CD8-positive, alpha-beta memory T cell (primary cell): ENCODE measurements at regions not wholly inside any gene's neighbourhood (a gene's known extent, or its start where the extent isn't known, plus 50 kb on each side); places are given as distances from the start of the nearest gene placed in this dataset.

Experiments used
- CTCF ChIA-PET: fragments of 350-600 bp; sonication (Branson Sonifier 250); formaldehyde crosslinking; loops from one replicate; lab custom pipeline; 2021; ENCODE audit warnings: antibody characterized with exemption; lab: Charles Lee
- POLR2A ChIA-PET: fragments of 350-600 bp; sonication (Branson Sonifier 250); formaldehyde crosslinking; loops from one replicate; lab custom pipeline; 2021; ENCODE audit warnings: antibody characterized with exemption; lab: Charles Lee
- DNase-seq, 5 donors: peaks; one replicate each; pipeline versions ENCODE4 v3.0.0 to v3.0.0-alpha.2; 2020 to 2022; ENCODE audit warnings: mixed read lengths in 1 of 5
- H3K27ac ChIP-seq: one replicate; pipeline ENCODE4 v1.7.0; 2013; ENCODE audit warnings: low read depth, mild to moderate bottlenecking, low read length, moderate library complexity
- H3K27me3 ChIP-seq: 2 replicates; pipeline ENCODE4 v1.7.0; 2013; ENCODE audit warnings: low read length, mild to moderate bottlenecking; ENCODE audit not compliant: insufficient read depth, poor library complexity, severe bottlenecking
- H3K36me3 ChIP-seq: 2 replicates; pipeline ENCODE4 v1.7.0; 2013; ENCODE audit warnings: mild to moderate bottlenecking, low read length, moderate library complexity; ENCODE audit not compliant: insufficient read depth
- H3K4me1 ChIP-seq: 2 replicates; pipeline ENCODE4 v1.7.0; 2013; ENCODE audit warnings: mild to moderate bottlenecking, low read length, moderate library complexity; ENCODE audit not compliant: insufficient read depth
- H3K4me3 ChIP-seq: 2 replicates; pipeline ENCODE4 v1.7.0; 2013; ENCODE audit warnings: mild to moderate bottlenecking, low read length
- H3K9me3 ChIP-seq: 2 replicates; pipeline ENCODE4 v1.7.0; 2013; ENCODE audit warnings: mild to moderate bottlenecking, low read length
- H3K27ac Mint-ChIP-seq, 8 donors: one replicate each; pipeline ENCODE4 v1.8.0; 2020 to 2021; ENCODE audit warnings: mixed read lengths in 8 of 8, mild to moderate bottlenecking in 6 of 8, inconsistent platforms in 3 of 8, moderate library complexity in 3 of 8
- H3K27me3 Mint-ChIP-seq, 2 donors: one replicate each; pipeline ENCODE4 v1.8.0; 2020 to 2021; ENCODE audit warnings: mixed read lengths in 2 of 2, mild to moderate bottlenecking in 1 of 2, moderate library complexity in 1 of 2
- H3K36me3 Mint-ChIP-seq, 3 donors: one replicate each; pipeline ENCODE4 v1.8.0; 2020 to 2021; ENCODE audit warnings: mixed read lengths in 3 of 3, inconsistent platforms in 1 of 3, mild to moderate bottlenecking in 1 of 3
- H3K4me1 Mint-ChIP-seq, 3 donors: one replicate each; pipeline ENCODE4 v1.8.0; 2020 to 2021; ENCODE audit warnings: mixed read lengths in 3 of 3, inconsistent platforms in 1 of 3, mild to moderate bottlenecking in 1 of 3
- H3K4me3 Mint-ChIP-seq, 7 donors: one replicate each; pipeline ENCODE4 v1.8.0; 2020 to 2021; ENCODE audit warnings: mixed read lengths in 7 of 7, mild to moderate bottlenecking in 6 of 7, moderate library complexity in 4 of 7, inconsistent platforms in 2 of 7
- H3K9me3 Mint-ChIP-seq, 5 donors: one replicate each; pipeline ENCODE4 v1.8.0; 2020 to 2022; ENCODE audit warnings: mixed read lengths in 5 of 5, mild to moderate bottlenecking in 3 of 5, moderate library complexity in 2 of 5, inconsistent platforms in 1 of 5

DNA sequence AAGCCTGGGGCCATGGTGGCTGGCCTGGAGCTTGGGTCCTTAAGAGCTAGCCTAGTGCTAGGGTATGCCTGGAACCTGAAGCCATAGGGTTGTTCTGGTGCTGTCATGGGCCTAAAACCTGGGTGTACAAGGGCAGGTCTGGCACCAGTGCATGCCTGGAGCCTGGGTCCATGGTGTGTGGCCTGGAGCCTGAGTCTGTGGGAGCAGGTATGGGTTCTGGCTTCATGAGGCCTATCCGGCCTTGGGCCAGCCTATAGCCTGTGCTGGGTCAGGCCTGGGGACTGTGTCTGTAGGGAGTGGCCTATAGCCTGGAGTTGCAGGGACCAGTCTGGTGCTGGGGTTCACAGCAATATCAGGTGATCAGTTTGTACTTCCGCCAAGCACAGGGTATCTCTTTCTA, 347.2 kb upstream of the MEF2C start:
- Histone ChIP-seq H3K36me3 (no peaks in the 10 kb centered on the region), H3K27ac (no peak overlapping the region), H3K4me1 (no peaks in the 10 kb centered on the region), H3K4me3 (no peak overlapping the region), H3K27me3 (no peaks in the 10 kb centered on the region), H3K9me3 (no peaks in the 10 kb centered on the region)
- no peaks in the 10 kb centered on the region for H3K4me1 Mint-ChIP-seq
- no peak overlapping the region for H3K27ac Mint-ChIP-seq
- no peak overlapping the region for H3K4me3 Mint-ChIP-seq
- peaks cover 0 to 4% (median 0%) of the 10 kb centered on the region in 5 donors for H3K9me3 Mint-ChIP-seq
- ChIA-PET POLR2A (no interaction called here), CTCF (no interaction called here)
- no peaks in the 10 kb centered on the region for H3K27me3 Mint-ChIP-seq
- no peak for DNase-seq
- no peaks in the 10 kb centered on the region for H3K36me3 Mint-ChIP-seq

DNA sequence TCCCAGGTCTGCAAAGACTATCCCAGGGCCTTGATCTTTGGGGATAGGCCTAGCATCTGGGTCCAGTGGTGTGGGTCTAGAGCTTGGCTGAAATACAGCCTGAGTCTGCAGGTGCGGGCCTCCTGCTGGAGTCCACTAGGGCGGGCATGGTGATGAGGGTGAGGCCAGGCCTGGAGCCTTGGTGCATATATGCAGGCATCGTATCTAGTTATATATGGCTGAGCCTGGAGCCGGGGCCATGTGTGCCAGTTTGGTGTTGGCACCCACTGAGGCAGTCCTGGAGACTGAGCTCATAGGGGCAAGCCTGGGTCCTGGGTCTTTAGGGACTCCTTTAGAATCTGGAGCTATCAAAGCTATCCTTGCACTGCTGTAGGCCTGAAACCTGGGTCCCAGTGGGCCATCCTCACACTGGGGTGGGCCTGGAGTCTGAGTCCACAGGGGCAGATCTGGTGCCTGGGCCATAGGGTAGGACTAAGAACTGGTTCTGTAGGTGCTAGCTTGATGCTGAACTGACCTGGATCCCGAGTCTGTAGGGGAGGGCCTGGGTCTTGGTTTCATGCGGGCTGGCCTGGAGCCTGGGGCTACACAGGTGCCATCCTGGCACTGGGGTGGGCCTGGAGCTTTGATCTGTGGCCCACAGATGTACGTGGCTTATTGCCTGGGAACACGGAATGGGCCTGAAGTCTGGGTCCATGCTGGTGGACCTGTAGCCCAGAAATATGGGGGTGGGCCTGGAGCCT, 346.5 kb upstream of the MEF2C start:
- H3K36me3 Mint-ChIP-seq, result no peaks in the 10 kb centered on the region
- Histone ChIP-seq H3K27ac (no peak overlapping the region), H3K4me3 (no peak overlapping the region), H3K9me3 (no peaks in the 10 kb centered on the region), H3K4me1 (no peaks in the 10 kb centered on the region), H3K36me3 (no peaks in the 10 kb centered on the region), H3K27me3 (no peaks in the 10 kb centered on the region)
- CTCF ChIA-PET, result no interaction called here
- no peaks in the 10 kb centered on the region for H3K27me3 Mint-ChIP-seq
- POLR2A ChIA-PET, result no interaction called here
- no peak for DNase-seq
- H3K9me3 Mint-ChIP-seq, result peaks cover 0 to 8% (median 0%) of the 10 kb centered on the region in 5 donors
- H3K27ac Mint-ChIP-seq, result no peak overlapping the region
- no peak overlapping the region for H3K4me3 Mint-ChIP-seq
- no peaks in the 10 kb centered on the region for H3K4me1 Mint-ChIP-seq

GRCh38 chr5:89228355-89228754, 345.4 kb upstream of the MEF2C start:
- DNase-seq, result no peak
- ChIA-PET POLR2A (no interaction called here), CTCF (no interaction called here)
- Histone ChIP-seq H3K27ac (no peak overlapping the region), H3K9me3 (no peaks in the 10 kb centered on the region), H3K27me3 (no peaks in the 10 kb centered on the region), H3K4me1 (no peaks in the 10 kb centered on the region), H3K36me3 (no peaks in the 10 kb centered on the region), H3K4me3 (no peak overlapping the region)
- Mint-ChIP-seq H3K27ac (no peak overlapping the region), H3K4me1 (no peaks in the 10 kb centered on the region), H3K27me3 (no peaks in the 10 kb centered on the region), H3K9me3 (peaks cover 0 to 8% (median 0%) of the 10 kb centered on the region in 5 donors), H3K4me3 (no peak overlapping the region), H3K36me3 (no peaks in the 10 kb centered on the region)

DNA sequence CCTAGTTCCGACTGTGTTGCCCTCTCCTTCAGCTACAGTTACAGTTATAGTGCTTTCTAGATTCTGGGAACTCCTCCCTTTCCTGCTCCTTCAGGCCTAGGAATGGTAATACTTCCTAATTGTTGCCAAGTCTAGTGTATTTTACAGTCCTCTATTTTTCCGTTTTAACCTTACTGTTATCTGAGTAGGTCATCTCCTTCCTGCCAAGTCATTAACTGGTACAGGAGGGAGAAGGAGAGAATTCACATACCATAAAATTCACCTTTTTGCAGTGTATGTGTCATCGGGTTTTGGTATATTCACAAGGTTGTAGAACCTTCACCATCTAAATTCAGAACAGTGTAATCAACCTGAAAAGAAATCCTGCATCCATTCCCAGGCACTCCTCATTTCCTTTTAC, 335.4 kb upstream of the MEF2C start:
- Histone ChIP-seq H3K9me3 (no peaks in the 10 kb centered on the region), H3K4me1 (no peaks in the 10 kb centered on the region), H3K36me3 (no peaks in the 10 kb centered on the region), H3K27ac (no peak overlapping the region), H3K27me3 (no peaks in the 10 kb centered on the region), H3K4me3 (no peak overlapping the region)
- H3K27ac Mint-ChIP-seq, result no peak overlapping the region
- H3K36me3 Mint-ChIP-seq, result no peaks in the 10 kb centered on the region
- CTCF ChIA-PET, result no interaction called here
- no peaks in the 10 kb centered on the region for H3K4me1 Mint-ChIP-seq
- H3K27me3 Mint-ChIP-seq, result no peaks in the 10 kb centered on the region
- H3K9me3 Mint-ChIP-seq, result peaks cover 0 to 6% (median 3%) of the 10 kb centered on the region in 5 donors
- H3K4me3 Mint-ChIP-seq, result no peak overlapping the region
- POLR2A ChIA-PET, result no interaction called here
- DNase-seq, result no peak

DNA sequence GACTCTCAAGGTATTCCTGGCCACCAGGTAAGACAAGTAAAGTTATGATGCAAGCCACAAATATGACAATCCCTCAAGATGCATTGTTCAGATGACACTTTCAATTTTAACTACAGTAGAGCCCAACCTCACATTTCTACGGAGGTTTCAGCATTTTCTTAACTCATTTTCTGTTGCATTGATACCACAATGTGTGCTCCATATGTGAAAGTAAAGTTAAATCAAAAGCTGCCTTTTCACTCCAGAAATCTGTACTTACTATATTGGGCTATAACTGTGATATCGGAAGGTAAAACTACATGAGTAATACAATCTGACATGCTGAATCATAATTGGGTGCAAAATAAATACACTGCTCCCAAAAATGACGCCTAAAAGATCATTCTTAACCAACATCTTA, 333.6 kb upstream of the MEF2C start:
- no peak overlapping the region for H3K27ac Mint-ChIP-seq
- Histone ChIP-seq H3K27ac (no peak overlapping the region), H3K27me3 (no peaks in the 10 kb centered on the region), H3K36me3 (no peaks in the 10 kb centered on the region), H3K9me3 (no peaks in the 10 kb centered on the region), H3K4me1 (no peaks in the 10 kb centered on the region), H3K4me3 (no peak overlapping the region)
- ChIA-PET POLR2A (no interaction called here), CTCF (no interaction called here)
- H3K4me3 Mint-ChIP-seq, result no peak overlapping the region
- H3K36me3 Mint-ChIP-seq, result no peaks in the 10 kb centered on the region
- DNase-seq, result no peak
- H3K4me1 Mint-ChIP-seq, result no peaks in the 10 kb centered on the region
- no peaks in the 10 kb centered on the region for H3K27me3 Mint-ChIP-seq
- peaks cover 0 to 6% (median 3%) of the 10 kb centered on the region in 5 donors for H3K9me3 Mint-ChIP-seq

- POLR2A ChIA-PET, result no interaction called here
- Histone ChIP-seq H3K27ac (no peak overlapping the region), H3K4me1 (no peaks in the 10 kb centered on the region), H3K4me3 (no peak overlapping the region), H3K27me3 (no peaks in the 10 kb centered on the region), H3K9me3 (no peaks in the 10 kb centered on the region), H3K36me3 (no peaks in the 10 kb centered on the region)
- no peak for DNase-seq
- Mint-ChIP-seq H3K4me3 (no peak overlapping the region), H3K27me3 (no peaks in the 10 kb centered on the region), H3K4me1 (no peaks in the 10 kb centered on the region), H3K36me3 (no peaks in the 10 kb centered on the region), H3K9me3 (peaks cover 0 to 6% (median 3%) of the 10 kb centered on the region in 5 donors), H3K27ac (no peak overlapping the region)
- CTCF ChIA-PET, result no interaction called here
Observed at GRCh38 chr5:89213573-89213972, 330.6 kb upstream of the MEF2C start.

DNA sequence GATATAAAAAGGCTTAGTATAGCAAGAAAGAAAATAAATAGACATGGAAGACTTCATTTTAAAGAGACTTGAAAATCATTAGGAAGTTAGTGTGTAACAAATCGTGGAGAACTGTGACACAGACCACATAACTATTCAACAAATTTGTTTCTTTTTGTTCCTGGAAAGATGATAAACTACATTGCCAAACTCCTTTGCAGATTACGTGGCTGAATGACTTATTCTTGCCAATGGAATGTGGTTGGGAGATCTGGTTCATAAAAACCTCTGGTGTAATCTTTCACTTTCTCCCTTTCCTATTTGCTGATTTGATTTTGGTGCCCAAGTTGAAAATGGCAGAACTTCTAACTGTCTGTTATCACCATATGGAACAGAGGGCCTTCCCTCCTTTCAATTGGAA, 328.9 kb upstream of the MEF2C start:
- no peak overlapping the region for H3K27ac Mint-ChIP-seq
- H3K36me3 Mint-ChIP-seq, result no peaks in the 10 kb centered on the region
- CTCF ChIA-PET, result no interaction called here
- Histone ChIP-seq H3K9me3 (no peaks in the 10 kb centered on the region), H3K4me1 (no peaks in the 10 kb centered on the region), H3K4me3 (no peak overlapping the region), H3K27me3 (no peaks in the 10 kb centered on the region), H3K36me3 (no peaks in the 10 kb centered on the region), H3K27ac (no peak overlapping the region)
- H3K9me3 Mint-ChIP-seq, result peaks cover 0 to 5% (median 0%) of the 10 kb centered on the region in 5 donors
- H3K27me3 Mint-ChIP-seq, result no peaks in the 10 kb centered on the region
- POLR2A ChIA-PET, result no interaction called here
- no peak overlapping the region for H3K4me3 Mint-ChIP-seq
- no peaks in the 10 kb centered on the region for H3K4me1 Mint-ChIP-seq
- DNase-seq, result no peak

GRCh38 chr5:89208811-89209210, 325.8 kb upstream of the MEF2C start:
- Mint-ChIP-seq H3K27ac (no peak overlapping the region), H3K4me1 (no peaks in the 10 kb centered on the region), H3K9me3 (peaks cover 0 to 5% (median 0%) of the 10 kb centered on the region in 5 donors), H3K27me3 (no peaks in the 10 kb centered on the region), H3K36me3 (no peaks in the 10 kb centered on the region), H3K4me3 (no peak overlapping the region)
- Histone ChIP-seq H3K27me3 (no peaks in the 10 kb centered on the region), H3K36me3 (no peaks in the 10 kb centered on the region), H3K27ac (no peak overlapping the region), H3K4me1 (no peaks in the 10 kb centered on the region), H3K9me3 (no peaks in the 10 kb centered on the region), H3K4me3 (no peak overlapping the region)
- CTCF ChIA-PET, result no interaction called here
- DNase-seq, result no peak
- POLR2A ChIA-PET, result no interaction called here
